Ishikawa (cell line): ENCODE measurements at regions not wholly inside any gene's neighbourhood (a gene's known extent, or its start where the extent isn't known, plus 50 kb on each side); places are given as distances from the start of the nearest gene placed in this dataset.

ENCODE experiments used
- CREB1 ChIP-seq: IDR thresholded peaks from 2 replicates; pipeline ENCODE4 v1.6.1; 2012; ENCODE audit warnings: low read depth
- EGR1 ChIP-seq: IDR thresholded peaks from 2 replicates; pipeline ENCODE4 v1.6.1; 2012
- EP300 ChIP-seq: IDR thresholded peaks from 2 replicates; pipeline ENCODE4 v1.6.1; 2012; ENCODE audit warnings: borderline replicate concordance
- RAD21 ChIP-seq: IDR thresholded peaks from 2 replicates; pipeline ENCODE4 v1.6.1; 2012; ENCODE audit warnings: low read depth
- REST ChIP-seq: IDR thresholded peaks from 2 replicates; pipeline ENCODE4 v1.6.1; 2012; ENCODE audit warnings: low read depth, mild to moderate bottlenecking
- TEAD4 ChIP-seq: IDR thresholded peaks from 2 replicates; pipeline ENCODE4 v1.6.1; 2012
- USF1 ChIP-seq: IDR thresholded peaks from 2 replicates; pipeline ENCODE4 v1.6.1; 2012
- ZBTB7A ChIP-seq: IDR thresholded peaks from 2 replicates; pipeline ENCODE4 v1.6.1; 2012; ENCODE audit warnings: low read depth

GRCh38 chr22:10741210-10741609 lies 4786.8 kb upstream of the OR11H1 start:
- TF ChIP-seq CREB1 (no peak), TEAD4 (no peak), USF1 (no peak), RAD21 (no peak), REST (no peak), ZBTB7A (no peak), EGR1 (no peak), EP300 (no peak)
